ENCODE measurements at regions not wholly inside any gene's neighbourhood (a gene's known extent, or its start where the extent isn't known, plus 50 kb on each side); places are given as distances from the start of the nearest gene placed in this dataset.

- no peaks in the 10 kb centered on the region for H3K27me3 Mint-ChIP-seq
- DNase-seq: no peak
- Histone ChIP-seq H3K4me1 (ENCODE audit: control insufficient read depth in 1 of 2, extremely low read depth in 1 of 2, insufficient read depth in 2 of 2, low read length in 2 of 2) (no peaks in the 10 kb centered on the region), H3K36me3 (ENCODE audit: control insufficient read depth in 2 of 2, extremely low read depth in 1 of 2, insufficient read depth in 1 of 2, low read length in 1 of 2) (no peaks in the 10 kb centered on the region), H3K27me3 (replicated peaks in 1 of 2; ENCODE audit: control insufficient read depth in 2 of 2, extremely low read depth in 1 of 2, insufficient read depth in 2 of 2, low read length in 1 of 2) (no peaks in the 10 kb centered on the region), H3K9me3 (no peaks in the 10 kb centered on the region), H3K27ac (ENCODE audit: low read length) (no peak overlapping the region), H3K4me3 (ENCODE audit: control insufficient read depth in 1 of 2, extremely low read depth in 1 of 2, low read length in 1 of 2) (no peak overlapping the region)
- WGBS (ENCODE audit: insufficient coverage): no CpG with 5 or more reads among the region's 2 CpGs
- no peaks in the 10 kb centered on the region for H3K4me1 Mint-ChIP-seq
- H3K27ac Mint-ChIP-seq: no peak overlapping the region
- H3K36me3 Mint-ChIP-seq: no peaks in the 10 kb centered on the region
- CTCF ChIA-PET: no interaction called here
- POLR2A ChIA-PET: no interaction called here
- ATAC-seq (replicated peaks in 1 of 4): no peak
- H3K4me3 Mint-ChIP-seq: no peak overlapping the region
- H3K9me3 Mint-ChIP-seq: peaks cover 5 to 21% (median 6%) of the 10 kb centered on the region in 3 donors
Observed at GRCh38 chr4:71945791-71946190, 86.0 kb upstream of the NPFFR2 start.

DNA sequence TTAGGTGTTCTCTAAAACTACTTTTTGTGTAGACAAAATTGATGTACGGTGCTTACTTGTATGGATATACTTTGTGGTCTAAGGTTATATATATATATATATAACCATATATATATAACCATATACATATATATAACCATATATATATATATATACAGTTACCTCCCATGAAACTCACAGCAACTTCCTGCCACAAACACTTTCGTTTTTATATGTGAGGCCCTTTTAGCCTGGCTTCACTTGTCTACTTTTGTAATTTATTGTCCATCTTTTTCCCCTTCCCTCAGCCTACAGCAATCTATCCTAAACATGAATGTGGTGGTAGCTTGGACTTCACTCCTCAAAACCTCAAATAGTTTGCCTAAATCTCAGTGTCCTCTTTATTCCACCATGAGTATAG lies 72.8 kb upstream of the NPFFR2 start:
- POLR2A ChIA-PET: no interaction called here

DNA sequence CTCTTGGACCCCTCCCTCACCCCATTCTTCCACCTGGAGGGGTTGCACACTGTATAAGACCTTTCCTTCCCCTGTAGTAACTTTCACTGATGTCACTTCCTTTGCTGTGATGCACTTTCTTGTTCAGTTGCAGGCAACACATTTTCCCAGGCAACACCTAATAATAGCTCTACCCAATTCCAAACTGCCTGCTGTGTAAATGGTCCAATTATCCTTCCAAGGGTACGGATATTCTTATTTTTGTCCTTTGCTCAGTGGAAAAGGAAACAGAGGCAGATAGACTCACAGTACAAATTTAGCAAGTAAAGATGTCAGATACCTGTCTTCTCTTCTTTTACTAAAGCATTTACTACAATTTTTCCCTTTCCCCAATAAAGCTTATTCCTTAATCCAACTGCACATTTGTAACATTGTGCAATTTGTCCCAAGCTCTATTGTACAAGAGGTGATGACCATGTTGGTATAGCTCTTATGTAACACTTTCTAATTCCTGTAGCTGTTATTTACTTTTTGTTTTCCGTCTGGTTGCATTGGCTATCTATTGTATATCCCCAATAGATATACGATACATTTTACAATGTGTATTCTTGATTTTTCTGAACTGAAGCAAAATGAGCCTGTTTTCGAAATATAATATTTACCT lies 69.1 kb upstream of the NPFFR2 start:
- CTCF ChIA-PET: no interaction called here
- H3K27ac Mint-ChIP-seq: no peak overlapping the region
- DNase-seq: no peak

More for the DNA sequence above, 72.8 kb upstream of the NPFFR2 start:
- ATAC-seq (replicated peaks in 1 of 4) (no peak), DNase-seq (no peak)
- Mint-ChIP-seq H3K36me3 (no peaks in the 10 kb centered on the region), H3K27ac (no peak overlapping the region), H3K4me1 (no peaks in the 10 kb centered on the region), H3K9me3 (peaks cover 3 to 9% (median 6%) of the 10 kb centered on the region in 3 donors), H3K27me3 (no peaks in the 10 kb centered on the region), H3K4me3 (no peak overlapping the region)
- Histone ChIP-seq H3K4me1 (ENCODE audit: control insufficient read depth in 1 of 2, extremely low read depth in 1 of 2, insufficient read depth in 2 of 2, low read length in 2 of 2) (no peaks in the 10 kb centered on the region), H3K9me3 (no peaks in the 10 kb centered on the region), H3K27ac (ENCODE audit: low read length) (no peak overlapping the region), H3K36me3 (ENCODE audit: control insufficient read depth in 2 of 2, extremely low read depth in 1 of 2, insufficient read depth in 1 of 2, low read length in 1 of 2) (no peaks in the 10 kb centered on the region), H3K4me3 (ENCODE audit: control insufficient read depth in 1 of 2, extremely low read depth in 1 of 2, low read length in 1 of 2) (no peak overlapping the region), H3K27me3 (replicated peaks in 1 of 2; ENCODE audit: control insufficient read depth in 2 of 2, extremely low read depth in 1 of 2, insufficient read depth in 2 of 2, low read length in 1 of 2) (no peaks in the 10 kb centered on the region)
- CTCF ChIA-PET: no interaction called here
- no CpG with 5 or more reads among the region's 2 CpGs for WGBS (ENCODE audit: insufficient coverage)

DNA sequence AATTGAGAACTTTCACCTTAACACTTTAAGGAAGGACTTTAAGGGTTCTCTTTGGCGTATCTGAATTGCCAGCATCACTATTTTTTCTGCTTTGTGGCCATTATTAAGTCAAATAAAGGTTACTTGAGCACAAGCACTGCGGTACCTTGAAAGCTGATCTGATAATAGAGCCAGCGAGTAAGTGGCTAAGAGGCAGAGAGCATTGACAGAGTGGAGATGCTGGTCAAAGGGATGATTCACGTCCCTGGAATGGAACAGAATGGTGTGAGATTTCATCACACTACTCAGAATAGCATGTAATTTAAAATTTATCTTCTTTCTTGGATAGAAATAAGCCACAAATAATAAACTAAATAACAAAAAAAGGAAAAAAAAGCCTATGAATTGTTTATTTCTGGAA lies 57.1 kb upstream of the NPFFR2 start:
- no peaks in the 10 kb centered on the region for H3K36me3 ChIP-seq (ENCODE audit: control insufficient read depth in 2 of 2, extremely low read depth in 1 of 2, insufficient read depth in 1 of 2, low read length in 1 of 2)
- Mint-ChIP-seq H3K4me1 (no peaks in the 10 kb centered on the region), H3K27me3 (no peaks in the 10 kb centered on the region), H3K9me3 (peaks cover 4 to 8% (median 5%) of the 10 kb centered on the region in 3 donors), H3K4me3 (no peak overlapping the region), H3K36me3 (no peaks in the 10 kb centered on the region), H3K27ac (no peak overlapping the region)
- H3K27me3 ChIP-seq (replicated peaks in 1 of 2; ENCODE audit: control insufficient read depth in 2 of 2, extremely low read depth in 1 of 2, insufficient read depth in 2 of 2, low read length in 1 of 2): no peaks in the 10 kb centered on the region
- ATAC-seq (replicated peaks in 1 of 4): no peak
- H3K4me1 ChIP-seq (ENCODE audit: control insufficient read depth in 1 of 2, extremely low read depth in 1 of 2, insufficient read depth in 2 of 2, low read length in 2 of 2): no peaks in the 10 kb centered on the region
- no peak for DNase-seq
- no peak overlapping the region for H3K27ac ChIP-seq (ENCODE audit: low read length)
- no peaks in the 10 kb centered on the region for H3K9me3 ChIP-seq
- 80% methylated on average over 2 of the region's 4 CpGs for WGBS (ENCODE audit: insufficient coverage)
- POLR2A ChIA-PET: no interaction called here
- H3K4me3 ChIP-seq (ENCODE audit: control insufficient read depth in 1 of 2, extremely low read depth in 1 of 2, low read length in 1 of 2): no peak overlapping the region
- CTCF ChIA-PET: no interaction called here

More for the DNA sequence above, 69.1 kb upstream of the NPFFR2 start:
- POLR2A ChIA-PET: interaction anchor here in 1 of 2 donors (0.7 kb wide), 1 partner anchor 66 kb away, joined by 3 read pairs; no protein-coding TSS in a partner anchor
- Mint-ChIP-seq H3K36me3 (no peaks in the 10 kb centered on the region), H3K9me3 (peaks cover 2 to 5% (median 3%) of the 10 kb centered on the region in 3 donors), H3K27me3 (no peaks in the 10 kb centered on the region), H3K4me3 (no peak overlapping the region), H3K4me1 (no peaks in the 10 kb centered on the region)
- no peak for ATAC-seq (replicated peaks in 1 of 4)
- Histone ChIP-seq H3K27ac (ENCODE audit: low read length) (no peak overlapping the region), H3K4me1 (ENCODE audit: control insufficient read depth in 1 of 2, extremely low read depth in 1 of 2, insufficient read depth in 2 of 2, low read length in 2 of 2) (no peaks in the 10 kb centered on the region), H3K4me3 (ENCODE audit: control insufficient read depth in 1 of 2, extremely low read depth in 1 of 2, low read length in 1 of 2) (no peak overlapping the region), H3K27me3 (replicated peaks in 1 of 2; ENCODE audit: control insufficient read depth in 2 of 2, extremely low read depth in 1 of 2, insufficient read depth in 2 of 2, low read length in 1 of 2) (no peaks in the 10 kb centered on the region), H3K9me3 (no peaks in the 10 kb centered on the region), H3K36me3 (ENCODE audit: control insufficient read depth in 2 of 2, extremely low read depth in 1 of 2, insufficient read depth in 1 of 2, low read length in 1 of 2) (no peaks in the 10 kb centered on the region)
- no CpG with 5 or more reads among the region's 4 CpGs for WGBS (ENCODE audit: insufficient coverage)

DNA sequence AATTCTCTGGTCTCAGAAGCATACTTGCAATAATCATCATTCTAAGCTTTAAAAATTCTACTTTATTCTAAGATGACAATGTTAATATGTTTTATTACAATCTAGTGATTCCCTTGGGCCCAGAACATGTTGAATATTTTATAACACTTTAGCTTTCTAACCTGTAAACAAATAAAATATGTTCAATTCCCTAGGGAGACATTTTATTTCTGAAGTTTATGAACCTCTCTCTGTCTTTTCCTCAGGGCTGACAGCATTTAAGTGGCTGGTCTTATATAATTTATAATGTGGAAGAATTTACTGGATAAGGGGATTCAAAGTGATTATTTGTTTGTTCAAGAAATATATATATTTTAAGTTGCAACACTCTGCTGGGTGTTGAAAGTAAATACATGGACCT lies 55.3 kb upstream of the NPFFR2 start:
- Histone ChIP-seq H3K9me3 (no peaks in the 10 kb centered on the region), H3K4me1 (ENCODE audit: control insufficient read depth in 1 of 2, extremely low read depth in 1 of 2, insufficient read depth in 2 of 2, low read length in 2 of 2) (no peaks in the 10 kb centered on the region), H3K27me3 (replicated peaks in 1 of 2; ENCODE audit: control insufficient read depth in 2 of 2, extremely low read depth in 1 of 2, insufficient read depth in 2 of 2, low read length in 1 of 2) (no peaks in the 10 kb centered on the region), H3K36me3 (ENCODE audit: control insufficient read depth in 2 of 2, extremely low read depth in 1 of 2, insufficient read depth in 1 of 2, low read length in 1 of 2) (no peaks in the 10 kb centered on the region), H3K4me3 (ENCODE audit: control insufficient read depth in 1 of 2, extremely low read depth in 1 of 2, low read length in 1 of 2) (no peak overlapping the region), H3K27ac (ENCODE audit: low read length) (no peak overlapping the region)
- no peak overlapping the region for H3K27ac Mint-ChIP-seq
- no peaks in the 10 kb centered on the region for H3K4me1 Mint-ChIP-seq
- H3K27me3 Mint-ChIP-seq: no peaks in the 10 kb centered on the region
- DNase-seq (no peak), ATAC-seq (replicated peaks in 1 of 4) (no peak)
- CTCF ChIA-PET: no interaction called here
- POLR2A ChIA-PET: no interaction called here
- no peak overlapping the region for H3K4me3 Mint-ChIP-seq
- H3K9me3 Mint-ChIP-seq: peaks cover 4 to 6% (median 5%) of the 10 kb centered on the region in 3 donors
- no peaks in the 10 kb centered on the region for H3K36me3 Mint-ChIP-seq

DNA sequence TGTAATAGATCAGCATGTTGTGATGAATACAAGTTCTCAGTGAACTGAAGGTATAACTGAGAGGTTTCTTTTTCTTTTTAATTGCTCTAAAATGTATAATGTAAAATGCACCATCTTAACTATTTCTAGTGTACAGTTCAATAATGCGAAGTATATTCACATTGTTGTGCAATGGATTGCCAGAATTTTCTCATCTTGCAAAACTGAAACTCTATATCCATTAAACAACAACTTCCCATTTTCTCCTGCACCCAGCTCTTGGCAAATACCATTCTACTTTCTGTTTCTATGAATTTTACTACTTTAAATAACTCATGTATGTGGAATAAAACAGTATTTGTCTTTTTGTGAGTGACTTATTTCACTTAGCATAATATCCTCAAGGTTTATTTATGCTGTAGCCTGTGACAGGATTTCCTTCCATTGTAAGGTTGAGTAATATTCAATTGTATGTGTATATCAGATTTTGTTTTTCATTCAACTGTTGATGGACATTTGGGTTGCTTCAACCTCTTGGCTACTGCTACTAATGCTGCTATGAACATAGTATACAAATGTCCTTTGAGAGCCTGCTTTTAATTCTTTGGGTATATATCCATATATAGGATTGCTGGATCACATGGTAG lies 53.5 kb upstream of the NPFFR2 start:
- ChIA-PET POLR2A (no interaction called here), CTCF (no interaction called here)
- Mint-ChIP-seq H3K27ac (no peak overlapping the region), H3K4me1 (no peaks in the 10 kb centered on the region), H3K27me3 (no peaks in the 10 kb centered on the region), H3K4me3 (no peak overlapping the region), H3K36me3 (no peaks in the 10 kb centered on the region), H3K9me3 (peaks cover 4 to 6% (median 5%) of the 10 kb centered on the region in 3 donors)
- Histone ChIP-seq H3K4me1 (ENCODE audit: control insufficient read depth in 1 of 2, extremely low read depth in 1 of 2, insufficient read depth in 2 of 2, low read length in 2 of 2) (no peaks in the 10 kb centered on the region), H3K4me3 (ENCODE audit: control insufficient read depth in 1 of 2, extremely low read depth in 1 of 2, low read length in 1 of 2) (no peak overlapping the region), H3K27ac (ENCODE audit: low read length) (no peak overlapping the region), H3K27me3 (replicated peaks in 1 of 2; ENCODE audit: control insufficient read depth in 2 of 2, extremely low read depth in 1 of 2, insufficient read depth in 2 of 2, low read length in 1 of 2) (no peaks in the 10 kb centered on the region), H3K36me3 (ENCODE audit: control insufficient read depth in 2 of 2, extremely low read depth in 1 of 2, insufficient read depth in 1 of 2, low read length in 1 of 2) (no peaks in the 10 kb centered on the region), H3K9me3 (no peaks in the 10 kb centered on the region)
- ATAC-seq (replicated peaks in 1 of 4) (no peak), DNase-seq (no peak)
- no CpG with 5 or more reads among the region's 1 CpG for WGBS (ENCODE audit: insufficient coverage)
